Right atrium auricular region (tissue), 2 donors: ENCODE measurements at regions not wholly inside any gene's neighbourhood (a gene's known extent, or its start where the extent isn't known, plus 50 kb on each side); places are given as distances from the start of the nearest gene placed in this dataset.

Experiments
- DNase-seq: peaks from one replicate; pipeline ENCODE4 v3.0.0-alpha.2; 2019; ENCODE audit warnings: low spot score
- H3K27ac ChIP-seq, 2 donors: fragments of 200-600 bp; sonication (generic); 1 replicate in 1 of 2; 2 replicates in 1 of 2; pipeline ENCODE4 v1.5.1; 2016 to 2019
- H3K27me3 ChIP-seq, 2 donors: fragments of 200-600 bp; sonication (generic); one replicate each; pipeline versions ENCODE4 v1.5.1 to v1.6.0; 2017 to 2019
- H3K36me3 ChIP-seq: fragments of 200-600 bp; sonication (generic); one replicate; pipeline ENCODE4 v1.5.1; 2016
- H3K4me1 ChIP-seq, 2 donors: fragments of 200-600 bp; sonication (generic); one replicate each; pipeline versions ENCODE4 v1.5.1 to v1.6.0; 2017 to 2019
- H3K4me3 ChIP-seq, 2 donors: fragments of 200-600 bp; sonication (generic); 1 replicate in 1 of 2; 2 replicates in 1 of 2; pipeline ENCODE4 v1.5.1; 2017 to 2019; ENCODE audit warnings: mild to moderate bottlenecking in 1 of 2, moderate library complexity in 1 of 2
- H3K9me3 ChIP-seq, 2 donors: fragments of 200-600 bp; sonication (generic); one replicate each; pipeline ENCODE4 v1.5.1; 2019
- CTCF ChIP-seq, 2 donors: fragments of 200-600 bp; sonication (generic); IDR thresholded peaks; one replicate each; pipeline ENCODE4 v1.5.1; 2019; ENCODE audit warnings: antibody characterized with exemption in 2 of 2

DNA sequence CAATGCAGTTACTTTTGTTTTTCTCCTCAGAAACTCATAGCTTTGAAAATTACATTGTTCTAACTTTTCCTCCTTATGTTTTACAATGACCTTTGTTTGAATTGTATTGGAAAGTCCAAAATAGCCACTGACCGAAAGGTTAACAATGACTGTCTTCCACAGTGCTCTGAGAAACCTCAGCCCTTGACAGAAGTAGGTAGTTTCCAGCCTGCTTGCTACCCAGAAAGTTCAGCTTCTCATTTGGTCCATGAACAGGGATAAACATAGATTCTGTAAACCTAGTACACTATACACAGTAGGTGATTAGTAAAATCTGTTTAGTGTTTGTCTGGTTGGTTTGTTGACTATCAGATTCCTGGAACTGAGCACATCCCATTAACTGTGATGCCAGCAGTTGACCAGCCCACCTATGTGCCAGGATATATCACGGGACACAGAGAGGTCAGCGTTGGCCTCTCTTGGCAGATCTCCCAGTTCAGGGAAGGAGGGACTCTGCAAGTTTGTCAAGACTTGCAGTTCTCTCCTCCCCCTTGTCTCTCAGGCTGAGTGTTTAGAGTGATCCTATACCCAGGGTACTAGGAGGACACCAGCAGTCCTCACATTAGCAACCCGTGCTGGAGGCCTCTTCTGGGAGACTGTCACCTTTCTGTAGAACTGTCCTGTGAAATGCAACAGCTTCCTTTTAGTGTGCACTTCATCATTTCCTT is 297.6 kb downstream of the ARHGAP12 start:
- peaks cover 0 to 10% of the 10 kb centered on the region in 2 donors for H3K9me3 ChIP-seq
- H3K4me3 ChIP-seq, result no peak overlapping the region
- TF ChIP-seq CTCF (IDR thresholded peaks at IDR 0.05), result no peak
- no peak for DNase-seq
- no peaks in the 10 kb centered on the region for H3K36me3 ChIP-seq
- no peaks in the 10 kb centered on the region for H3K27me3 ChIP-seq
- H3K27ac ChIP-seq, result peak overlapping the region; percentile 14 to 37
- peaks cover 0 to 3% of the 10 kb centered on the region in 2 donors for H3K4me1 ChIP-seq

GRCh38 chr10:31625566-31625965 is 303.1 kb downstream of the ARHGAP12 start:
- no peaks in the 10 kb centered on the region for H3K27me3 ChIP-seq
- TF ChIP-seq CTCF (IDR thresholded peaks at IDR 0.05), result no peak
- peaks cover 0 to 20% of the 10 kb centered on the region in 2 donors for H3K9me3 ChIP-seq
- peaks cover 0 to 23% of the 10 kb centered on the region in 2 donors for H3K4me1 ChIP-seq
- no peaks in the 10 kb centered on the region for H3K36me3 ChIP-seq
- no peak overlapping the region for H3K27ac ChIP-seq
- DNase-seq, result no peak
- H3K4me3 ChIP-seq, result no peak overlapping the region

DNA sequence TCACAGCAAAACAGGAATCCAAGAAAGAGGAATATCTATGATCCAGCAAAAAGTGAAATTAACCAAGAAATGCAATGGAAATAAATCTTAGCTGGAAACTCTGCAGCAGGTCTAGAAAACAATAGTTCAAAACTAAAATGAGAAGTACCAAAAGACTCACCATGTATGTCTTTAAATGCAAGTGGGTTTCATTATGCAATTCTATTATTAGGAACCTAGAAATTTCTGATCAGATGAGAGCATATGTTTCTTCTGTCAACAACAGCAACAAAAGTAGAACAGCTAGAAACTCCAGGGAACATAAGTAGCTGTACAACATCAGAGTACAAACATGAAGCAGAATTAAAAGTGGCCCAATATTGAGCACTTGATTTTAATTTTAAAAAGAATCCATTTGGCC is 304.0 kb downstream of the ARHGAP12 start:
- Histone ChIP-seq H3K4me3 (no peak overlapping the region), H3K9me3 (peaks cover 0 to 20% of the 10 kb centered on the region in 2 donors), H3K27me3 (no peaks in the 10 kb centered on the region), H3K27ac (no peak overlapping the region), H3K36me3 (no peaks in the 10 kb centered on the region), H3K4me1 (peaks cover 0 to 32% of the 10 kb centered on the region in 2 donors)
- no peak for DNase-seq
- TF ChIP-seq CTCF (IDR thresholded peaks at IDR 0.05), result no peak

DNA sequence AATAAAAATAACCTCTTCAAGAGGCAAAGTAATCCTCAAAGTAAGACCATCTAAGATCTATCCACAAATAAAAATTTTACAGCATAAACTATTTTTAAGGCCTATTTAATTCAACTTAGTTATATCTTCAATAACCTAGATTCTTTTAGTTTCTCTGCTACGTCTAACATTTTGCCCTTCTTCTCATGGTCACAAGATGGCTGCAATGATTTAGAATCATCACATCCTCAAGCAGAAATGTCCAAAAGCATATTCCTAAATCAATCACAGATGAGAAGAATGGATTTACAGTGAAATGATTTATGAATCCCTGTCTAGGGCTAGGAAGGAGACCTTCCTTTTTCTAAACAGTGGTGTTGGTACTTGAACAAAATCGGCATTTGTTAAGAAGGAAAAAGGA is 304.7 kb downstream of the ARHGAP12 start:
- H3K36me3 ChIP-seq, result no peaks in the 10 kb centered on the region
- H3K27me3 ChIP-seq, result no peaks in the 10 kb centered on the region
- peaks cover 0 to 20% of the 10 kb centered on the region in 2 donors for H3K9me3 ChIP-seq
- no peak for DNase-seq
- H3K4me1 ChIP-seq, result peaks cover 0 to 39% of the 10 kb centered on the region in 2 donors
- TF ChIP-seq CTCF (IDR thresholded peaks at IDR 0.05), result no peak
- H3K27ac ChIP-seq, result peak overlapping the region in 1 of 2 donors; percentile 60
- H3K4me3 ChIP-seq, result no peak overlapping the region

- Histone ChIP-seq H3K27ac (peak overlapping the region; percentile 6 to 60), H3K4me1 (peaks cover 0 to 44% of the 10 kb centered on the region in 2 donors)
Observed at GRCh38 chr10:31623466-31623865, 304.4 kb downstream of the ZEB1 start.

More at GRCh38 chr10:31623466-31623865, 304.4 kb downstream of the ZEB1 start:
- no peaks in the 10 kb centered on the region for H3K27me3 ChIP-seq
- H3K9me3 ChIP-seq, result peaks cover 0 to 20% of the 10 kb centered on the region in 2 donors
- no peak for TF ChIP-seq CTCF (IDR thresholded peaks at IDR 0.05)
- no peaks in the 10 kb centered on the region for H3K36me3 ChIP-seq
- peak; percentile 74 for DNase-seq
- H3K4me3 ChIP-seq, result no peak overlapping the region
